ENCODE measurements at regions not wholly inside any gene's neighbourhood (a gene's known extent, or its start where the extent isn't known, plus 50 kb on each side); places are given as distances from the start of the nearest gene placed in this dataset.

GRCh38 chr3:193778676-193779075, 185.7 kb downstream of the OPA1 start:
- Histone ChIP-seq H3K4me1 (ENCODE audit: insufficient read depth, low read length) (peaks cover 8% of the 10 kb centered on the region; the same call in 1 of the 2 replicates), H4K8ac (replicated peaks; ENCODE audit: insufficient read length, low read depth, low read length) (no peak overlapping the region), H3K56ac (ENCODE audit: insufficient read length, low read depth, low read length) (no peak overlapping the region), H4K91ac (ENCODE audit: insufficient read length, low read depth, low read length) (no peak overlapping the region), H3K14ac (ENCODE audit: insufficient read depth, low read length) (no peak overlapping the region), H4K5ac (ENCODE audit: insufficient read length, low read depth, low read length) (no peak overlapping the region), H4K20me1 (ENCODE audit: control insufficient read depth, insufficient read depth, insufficient read length) (no peaks in the 10 kb centered on the region), H3K9ac (ENCODE audit: extremely low read depth, insufficient read length, low read length) (no peak overlapping the region), H3K9me3 (ENCODE audit: control insufficient read depth, low read depth, low read length) (no peaks in the 10 kb centered on the region), H2AFZ (ENCODE audit: low read length) (no peak overlapping the region), H3K23me2 (ENCODE audit: insufficient read length, low read depth, low read length, poor library complexity, severe bottlenecking) (no peaks in the 10 kb centered on the region), H3K23ac (ENCODE audit: insufficient read length, low read depth, low read length) (no peak overlapping the region), H2AK5ac (ENCODE audit: insufficient read length, low read length) (no peak overlapping the region), H3K79me1 (ENCODE audit: insufficient read depth, low read depth, low read length, poor library complexity, severe bottlenecking) (no peaks in the 10 kb centered on the region), H2BK20ac (ENCODE audit: low read depth, low read length, poor library complexity, severe bottlenecking) (no peak overlapping the region), H2BK120ac (ENCODE audit: low read depth, low read length, poor library complexity, severe bottlenecking) (no peak overlapping the region), H3K79me2 (ENCODE audit: insufficient read depth, low read length) (no peaks in the 10 kb centered on the region), H3T11ph (ENCODE audit: low read length) (no peak overlapping the region), H3K27ac (ENCODE audit: insufficient read length, low read depth, low read length) (no peak overlapping the region), H3K4ac (ENCODE audit: low read depth, low read length) (no peak overlapping the region), H3K27me3 (ENCODE audit: insufficient read depth, low read length) (peaks cover 9% of the 10 kb centered on the region; the same call in 1 of the 2 replicates), H2BK5ac (ENCODE audit: insufficient read length, low read length) (no peak overlapping the region), H2BK12ac (ENCODE audit: insufficient read length, low read depth, low read length) (no peak overlapping the region), H2BK15ac (ENCODE audit: low read depth, low read length) (no peak overlapping the region), H3K18ac (ENCODE audit: insufficient read length, low read depth, low read length) (no peak overlapping the region), H3K4me2 (ENCODE audit: insufficient read depth, insufficient read length, low read length) (no peak overlapping the region)
- DNase-seq: no peak
- no peaks in the 10 kb centered on the region for H3K36me3 Mint-ChIP-seq (ENCODE audit: insufficient read depth in 1 of 3, low read depth in 3 of 3)
- H3K4me1 Mint-ChIP-seq: peaks cover 65 to 81% of the 10 kb centered on the region in 2 experiments
- H3K9me3 Mint-ChIP-seq: no peaks in the 10 kb centered on the region; a peak in 1 of 5 replicates
- peaks cover 70% of the 10 kb centered on the region for H3K27me3 Mint-ChIP-seq (ENCODE audit: low read depth)
- no CpG with 5 or more reads among the region's 10 CpGs for WGBS (ENCODE audit: extremely low coverage, insufficient read length, low lambda C conversion rate)
- TF ChIP-seq CTCF (conservative IDR thresholded peaks at IDR 0.05): no peak
- H3K4me3 Mint-ChIP-seq: no peak overlapping the region
- no peak overlapping the region for H3K27ac Mint-ChIP-seq

Measured in H9 (cell line).